Right lung (tissue), 2 donors: ENCODE measurements at regions not wholly inside any gene's neighbourhood (a gene's known extent, or its start where the extent isn't known, plus 50 kb on each side); places are given as distances from the start of the nearest gene placed in this dataset.

ENCODE experiments used
- DNase-seq, 2 donors: peaks; one replicate each; pipeline ENCODE4 v3.0.0-alpha.2; 2013

DNA sequence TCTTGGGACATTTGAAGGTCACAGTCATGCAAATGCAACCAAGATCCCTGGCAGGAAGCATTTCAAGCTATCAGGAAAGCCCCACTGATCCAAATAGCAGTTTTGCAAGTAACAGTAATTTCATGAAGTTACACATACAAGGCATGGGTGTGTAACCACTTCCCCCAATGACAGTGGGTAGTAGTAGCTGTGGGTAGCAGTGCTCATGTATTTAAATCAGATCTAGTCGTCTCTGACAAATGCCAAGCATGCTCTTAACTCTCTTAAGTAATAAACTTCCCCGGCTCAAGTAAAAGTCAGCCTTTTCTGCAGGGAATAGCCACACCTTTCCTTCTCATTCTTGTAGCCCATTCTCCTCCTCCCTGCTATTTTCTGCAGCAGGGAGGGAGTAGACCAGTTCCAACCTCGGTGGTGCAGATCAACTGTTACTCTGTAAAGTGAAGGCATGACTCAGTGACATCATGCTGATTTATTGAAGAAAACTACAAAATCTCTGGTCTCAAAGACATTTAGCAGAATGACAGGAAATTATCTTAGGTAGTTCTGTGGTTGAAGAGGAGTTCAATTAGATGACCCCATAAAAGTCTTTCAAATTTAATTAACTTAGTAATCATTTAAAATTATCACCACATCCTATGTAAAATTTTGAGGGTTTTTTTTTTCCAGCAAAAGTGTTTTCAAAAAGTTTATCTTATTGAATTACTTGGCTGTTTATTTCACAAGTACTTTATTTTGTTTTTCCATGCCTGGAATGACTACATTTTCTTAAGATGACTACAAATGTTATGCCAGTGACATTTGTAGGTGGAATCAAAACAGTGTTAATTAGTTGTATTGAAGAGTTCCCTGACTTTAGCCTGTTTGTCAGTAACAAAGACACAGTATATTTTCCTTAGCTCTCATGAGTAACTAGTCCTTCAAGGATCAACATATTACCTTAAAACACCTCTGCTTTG is 568.3 kb downstream of the INHBA start:
- DNase-seq = no peak

DNA sequence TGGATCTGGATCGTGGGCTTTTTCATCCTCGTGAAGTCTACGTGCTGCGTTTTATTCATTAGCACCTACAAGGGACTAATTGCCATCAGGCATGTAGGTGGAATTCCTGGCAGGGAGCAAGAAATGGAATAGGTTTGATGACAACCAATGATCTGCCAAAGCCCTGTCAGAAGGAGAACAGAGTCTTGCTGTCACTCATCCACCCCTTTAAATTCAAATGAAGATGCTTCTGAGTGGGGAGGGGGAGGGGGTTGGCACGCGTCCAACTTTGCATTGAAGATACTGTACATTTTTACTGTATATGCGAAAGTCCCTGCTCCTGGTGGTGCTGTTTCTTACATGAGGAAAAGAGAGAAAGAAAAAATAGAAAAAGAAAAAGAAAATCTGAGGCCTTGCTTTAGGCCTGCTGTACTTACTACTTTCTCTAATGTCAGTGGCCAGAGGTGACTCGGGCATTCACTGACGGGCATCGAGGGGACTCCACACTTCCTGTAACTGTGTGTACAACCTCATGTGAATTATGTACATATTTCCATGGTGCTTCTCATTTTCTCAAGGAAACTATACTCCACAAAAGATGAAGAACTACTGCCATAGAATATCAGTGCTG is 569.1 kb downstream of the INHBA start:
- DNase-seq = no peak

DNA sequence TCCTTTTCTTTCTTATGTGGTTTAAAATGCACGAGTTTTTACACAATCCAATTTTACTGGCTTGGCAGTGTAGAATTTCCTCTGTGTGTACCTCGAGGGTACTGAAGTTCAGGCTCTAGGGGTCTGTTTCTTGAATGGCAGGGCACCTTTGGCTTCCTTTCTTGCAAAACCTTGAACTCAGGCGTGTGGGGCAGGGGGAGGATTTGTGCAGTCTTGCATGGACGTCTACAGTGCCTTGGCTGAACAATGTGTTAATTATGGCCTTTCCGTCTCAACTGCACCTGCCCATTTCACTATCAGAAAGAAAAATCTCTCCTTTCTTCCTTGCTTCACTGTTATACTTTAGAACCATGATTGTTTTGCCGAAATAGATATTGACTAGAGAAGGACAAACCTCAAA is 570.9 kb downstream of the INHBA start:
- no peak for DNase-seq

DNA sequence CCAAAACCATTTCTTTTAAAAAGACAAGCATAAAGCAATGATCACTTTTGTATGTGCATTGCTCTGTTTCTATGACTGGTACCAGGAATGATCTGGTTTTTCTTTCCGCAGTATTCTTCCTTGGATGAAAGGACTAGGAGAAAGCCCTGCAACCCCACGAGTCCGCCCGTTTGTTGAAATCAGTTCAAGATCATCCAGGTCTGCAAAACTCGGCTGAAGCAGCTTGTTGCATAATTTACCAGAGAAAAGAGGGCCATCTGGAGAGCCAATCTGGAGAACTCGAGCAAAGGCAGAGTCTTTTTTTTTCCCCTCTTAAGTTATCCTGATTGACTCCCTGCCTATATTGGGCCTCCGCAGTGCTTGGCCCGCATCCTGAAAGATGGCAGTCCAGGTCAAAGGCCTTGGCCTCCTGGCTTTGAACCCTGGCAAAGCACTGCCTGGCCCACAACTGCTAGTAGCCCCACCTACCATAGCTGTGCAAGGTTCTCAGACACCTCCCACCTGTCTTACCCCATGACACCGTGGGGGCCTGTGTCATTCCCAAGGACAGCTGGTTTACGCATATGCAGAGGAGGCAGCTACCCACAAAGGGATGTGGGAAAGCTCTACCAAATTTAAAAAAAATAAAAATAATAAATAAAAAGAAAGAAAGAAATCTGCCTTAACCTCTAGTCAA is 572.2 kb downstream of the INHBA start:
- DNase-seq = no peak

DNA sequence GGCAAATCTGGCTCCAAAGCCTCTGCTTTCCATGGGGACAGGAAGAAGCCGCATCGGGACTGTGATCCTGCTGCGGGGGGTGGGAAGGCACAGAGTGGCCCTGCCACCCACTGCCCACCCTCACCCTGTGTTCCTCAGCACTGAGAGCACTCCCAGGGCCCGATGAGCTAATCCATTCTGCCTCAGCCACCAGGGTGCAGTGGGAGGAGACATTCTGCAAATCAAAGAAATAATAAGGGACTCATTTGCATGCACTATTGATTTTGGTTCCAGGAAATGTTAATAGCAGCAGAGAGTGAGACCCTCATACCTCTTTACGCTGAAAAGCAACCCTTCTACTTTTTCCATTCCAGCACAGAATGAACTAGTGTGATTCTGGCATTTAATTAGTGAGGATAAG is 572.8 kb downstream of the INHBA start:
- DNase-seq = no peak

DNA sequence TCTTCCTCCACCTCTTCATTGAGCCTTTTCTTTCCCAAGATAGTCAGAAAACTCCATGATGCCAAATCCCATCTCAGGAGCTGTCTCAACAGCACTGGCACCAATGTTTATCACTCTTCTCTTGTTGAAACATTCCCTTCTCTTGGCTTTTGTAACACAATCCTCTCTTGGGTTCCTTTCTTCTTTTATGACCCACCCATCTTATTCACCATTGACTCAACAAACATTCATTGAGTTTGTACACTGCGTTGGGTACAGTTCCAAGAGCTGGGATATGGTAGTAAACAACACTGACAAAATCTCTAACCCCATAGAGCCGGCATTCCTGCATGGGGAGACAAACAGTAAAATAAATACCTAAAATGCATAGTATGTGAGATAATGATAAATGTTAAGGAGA is 577.5 kb downstream of the INHBA start:
- DNase-seq = no peak

DNA sequence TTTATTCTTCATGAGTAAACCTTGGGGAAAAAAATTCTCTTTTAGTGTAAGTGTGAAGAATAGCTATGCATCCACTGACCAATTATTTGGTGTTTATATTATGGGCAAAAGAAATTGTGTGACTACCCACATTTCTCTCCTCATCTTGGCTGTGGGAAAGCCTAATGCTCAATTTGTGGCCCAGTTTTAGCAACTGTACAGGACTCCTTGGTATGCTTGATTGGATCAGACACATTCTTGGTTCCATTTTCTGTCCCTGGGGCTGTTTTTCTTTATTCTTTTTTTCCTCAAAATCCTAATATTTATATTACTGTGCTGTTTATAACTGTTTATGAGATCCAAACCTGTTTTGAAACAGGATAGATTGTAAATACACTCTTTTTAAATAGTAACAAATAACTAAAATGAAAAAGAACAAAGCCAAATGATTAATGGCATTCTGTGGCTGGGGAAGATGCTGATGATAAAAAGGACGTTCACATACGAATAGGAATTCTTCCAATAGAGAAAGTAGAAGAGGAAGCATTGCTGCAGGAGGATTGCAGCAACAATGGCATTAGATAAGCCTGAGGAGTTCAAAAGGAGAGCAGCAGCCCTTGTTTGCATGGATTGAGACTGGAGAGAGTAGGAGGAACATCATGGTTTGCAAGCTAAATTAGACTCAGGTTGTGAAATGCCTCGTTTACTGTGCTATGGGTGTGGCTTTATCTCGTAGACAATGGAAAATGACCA is 580.5 kb downstream of the INHBA start:
- DNase-seq = no peak

DNA sequence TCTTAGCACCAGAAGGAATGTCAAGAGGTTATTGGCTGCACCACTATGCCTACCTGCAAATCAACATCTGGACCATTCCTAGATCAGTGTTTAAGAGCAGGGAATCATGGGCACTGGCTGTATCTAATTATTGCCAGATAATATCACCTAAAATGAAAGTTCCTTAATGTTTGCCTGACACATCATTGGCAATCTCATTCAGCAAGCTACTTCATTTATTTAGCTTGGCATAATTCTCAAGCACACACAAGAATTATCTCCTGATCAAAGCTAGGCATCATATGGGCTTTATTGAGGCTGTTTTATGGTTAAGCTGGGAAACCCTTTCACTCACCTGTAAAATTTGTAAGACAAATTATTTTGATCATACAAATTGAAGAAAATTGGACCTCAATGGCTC is 581.7 kb downstream of the INHBA start:
- no peak for DNase-seq

DNA sequence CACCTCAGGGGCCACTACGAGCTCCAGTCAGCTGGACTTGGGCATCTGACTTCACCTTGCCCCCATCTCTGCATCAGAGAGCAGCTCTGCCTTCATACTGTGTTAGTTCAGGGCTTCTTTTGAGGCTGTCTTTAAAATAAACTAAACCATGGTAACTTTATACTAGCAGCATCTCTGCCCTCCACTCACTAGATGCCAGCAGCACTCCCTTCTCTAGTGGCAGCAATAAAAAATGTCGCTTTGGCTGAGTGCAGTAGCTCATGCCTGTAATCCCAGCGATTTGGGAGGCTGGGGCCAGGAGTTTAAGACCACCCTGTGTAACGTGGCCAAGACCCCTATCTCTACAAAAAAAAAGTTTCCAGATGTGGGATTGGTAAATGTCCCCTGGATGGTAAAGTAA is 584.4 kb downstream of the INHBA start:
- DNase-seq = no peak

DNA sequence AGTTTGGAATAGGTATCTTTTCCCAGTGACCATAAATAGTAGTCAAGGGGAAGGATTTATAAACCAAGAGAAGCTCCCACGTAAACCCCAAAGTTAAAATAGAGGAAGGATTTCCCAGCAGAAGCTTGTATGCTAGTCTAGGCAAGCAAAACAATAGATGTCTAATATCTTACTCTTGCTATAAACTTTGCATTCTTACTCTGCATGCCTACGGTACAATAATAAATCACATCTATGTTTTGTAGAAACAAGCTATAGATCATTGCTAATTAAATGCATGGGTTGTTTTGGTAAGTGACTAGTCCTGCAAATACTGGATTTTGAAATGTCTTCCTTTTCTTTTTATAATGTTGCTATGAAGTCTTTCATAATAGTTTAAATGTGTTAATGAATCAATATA is 585.5 kb downstream of the INHBA start:
- no peak for DNase-seq

DNA sequence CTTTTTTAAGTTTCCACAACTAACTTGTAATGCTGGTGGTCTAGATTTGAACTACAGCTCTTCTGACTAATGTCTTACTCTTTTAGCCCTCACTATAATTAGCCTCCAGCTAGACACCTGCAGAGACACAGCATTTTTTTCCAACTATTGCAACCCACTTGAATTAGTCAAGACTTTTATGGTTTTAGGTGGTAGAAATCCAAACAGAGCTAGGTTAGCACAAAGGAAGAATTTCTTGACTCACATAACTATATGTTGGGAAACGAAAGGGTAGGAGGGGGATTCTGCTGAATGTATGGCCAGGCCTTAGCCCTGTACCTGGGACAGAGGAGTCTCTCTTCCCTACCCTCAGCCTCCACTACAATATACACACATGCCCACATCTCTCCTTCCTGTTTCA is 586.1 kb downstream of the INHBA start:
- no peak for DNase-seq

DNA sequence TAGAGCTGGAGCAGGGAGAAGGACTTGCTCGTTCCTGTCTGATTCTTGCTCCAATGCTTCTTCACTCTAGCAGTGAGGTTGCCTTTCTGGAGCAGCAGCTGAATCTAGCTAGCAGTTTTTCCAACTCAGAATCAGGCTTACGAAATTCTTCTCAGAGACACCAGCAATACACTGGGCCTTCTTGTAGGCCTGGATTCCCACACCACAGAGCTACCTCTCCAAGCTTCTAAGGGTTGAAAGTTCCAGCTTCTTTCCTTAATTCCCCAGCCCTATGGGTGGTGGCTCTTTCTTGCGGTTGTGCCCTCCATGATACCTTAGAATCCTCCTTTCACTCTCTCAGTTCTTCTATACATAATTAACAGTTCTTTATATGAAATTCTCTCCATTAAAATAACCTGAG is 586.6 kb downstream of the INHBA start:
- no peak for DNase-seq

DNA sequence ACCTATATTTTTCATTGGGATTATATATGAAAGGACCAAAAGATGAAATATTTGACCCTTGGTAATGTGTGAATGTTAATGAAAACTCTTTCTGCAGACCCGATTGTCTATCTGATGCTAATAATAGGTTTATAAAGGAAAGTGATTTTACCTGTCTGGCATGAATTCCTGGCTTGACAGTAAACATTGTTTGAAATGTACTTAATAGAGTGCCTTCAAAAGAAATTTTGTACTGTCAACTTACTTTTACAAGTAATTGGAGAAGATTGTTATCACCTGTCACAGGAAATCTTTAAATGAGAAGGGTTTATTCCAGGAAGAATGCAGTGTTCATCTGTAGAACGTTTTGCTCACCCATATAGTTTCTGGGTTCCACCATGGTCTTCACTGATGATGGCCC is 588.2 kb downstream of the INHBA start:
- no peak for DNase-seq

DNA sequence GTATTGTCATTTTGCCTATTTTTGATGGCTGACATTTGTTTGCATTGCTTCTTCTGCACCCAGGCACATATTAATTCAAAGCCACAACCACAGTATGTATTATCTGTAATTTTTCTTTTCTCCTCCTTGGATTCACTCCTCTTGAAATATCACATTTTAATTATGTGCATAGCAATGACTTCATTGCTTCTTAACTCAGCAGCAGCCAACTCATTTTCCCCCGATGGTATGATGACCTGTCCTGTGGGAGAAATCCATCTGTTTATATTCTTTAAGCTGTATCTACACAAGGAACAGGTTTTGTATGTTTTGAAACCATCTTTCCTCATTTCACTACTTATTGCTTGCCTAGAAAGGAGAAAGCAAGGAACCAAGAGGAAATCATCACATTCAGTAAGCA is 588.8 kb downstream of the INHBA start:
- DNase-seq = peak; percentile 19 to 20

DNA sequence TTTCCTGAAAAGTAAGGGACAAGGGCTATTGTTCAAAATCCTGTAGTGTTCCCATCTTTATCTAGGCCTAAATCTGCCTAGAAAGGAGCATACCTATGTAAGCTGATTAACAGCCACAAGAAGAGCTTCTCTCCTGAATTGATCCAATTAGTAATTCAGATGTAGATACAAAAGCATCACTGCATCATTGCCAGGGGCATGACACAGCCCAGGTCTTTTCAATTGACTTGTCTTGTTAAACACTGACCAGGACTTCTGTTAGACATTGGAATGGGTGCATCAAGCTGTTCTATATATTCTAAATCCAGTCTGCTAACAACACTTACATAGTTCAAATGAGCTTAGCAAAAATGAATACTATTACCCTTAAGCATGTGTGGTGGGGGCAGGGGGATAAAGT is 589.2 kb downstream of the INHBA start:
- no peak for DNase-seq

DNA sequence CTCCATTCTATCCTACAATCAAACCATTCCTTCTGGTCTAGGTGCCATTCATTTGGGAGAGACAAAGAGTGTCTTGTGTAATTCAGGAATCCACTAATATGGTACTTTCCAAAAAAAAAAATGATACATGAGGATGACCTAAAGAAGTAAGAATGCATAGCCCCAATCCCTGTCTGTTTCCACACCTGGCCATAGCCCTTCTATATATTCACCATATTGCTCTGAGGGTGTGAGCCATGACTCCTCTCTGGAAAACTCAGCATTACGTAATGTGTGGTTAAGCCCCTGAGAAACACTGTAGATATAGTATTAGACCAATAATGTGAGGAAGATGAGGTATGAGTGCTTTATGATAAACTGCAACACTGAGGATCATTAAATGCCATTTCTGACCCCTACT is 592.7 kb downstream of the INHBA start:
- DNase-seq = no peak

DNA sequence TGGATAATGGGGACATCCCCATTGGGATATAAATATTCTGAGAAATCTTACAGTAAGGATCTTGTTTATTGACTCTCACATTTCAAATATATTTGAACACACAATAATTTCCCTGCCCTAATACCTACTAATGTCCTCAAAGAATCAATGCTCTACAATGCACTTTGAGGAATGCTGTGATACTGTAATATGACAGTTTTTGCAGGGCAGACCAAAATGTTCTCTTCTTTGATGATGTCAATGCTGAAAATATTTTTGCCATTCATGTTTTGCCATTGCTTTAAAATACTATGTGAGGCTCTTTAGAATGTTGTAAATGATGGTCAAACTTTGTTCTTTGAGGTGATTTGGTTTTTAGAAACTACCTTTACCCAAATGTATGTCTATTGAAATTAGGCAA is 594.1 kb downstream of the INHBA start:
- no peak for DNase-seq

DNA sequence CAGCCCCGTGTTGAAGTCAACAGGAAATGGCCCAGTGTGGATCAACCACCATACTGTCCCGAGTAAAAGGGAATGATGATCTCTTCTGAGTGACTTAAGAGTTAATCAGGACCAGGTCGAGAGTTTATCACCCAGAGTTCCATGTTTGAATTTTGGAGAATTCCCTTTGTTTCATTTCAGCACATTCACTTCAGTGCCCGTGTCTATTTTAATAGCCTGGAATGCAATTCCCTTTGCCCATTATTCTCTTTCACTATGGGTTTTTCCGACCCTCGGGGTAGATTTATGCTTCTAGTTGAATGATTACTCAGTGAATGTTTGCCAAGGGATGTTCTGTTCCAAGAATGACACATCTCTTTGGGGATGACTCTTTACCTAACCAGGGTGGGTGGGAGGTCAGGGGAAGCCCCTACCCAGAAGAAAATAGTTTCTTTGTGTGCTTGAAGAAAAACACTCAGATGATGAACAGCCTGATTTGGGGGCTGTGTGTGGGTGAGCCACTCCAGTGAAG is 594.9 kb downstream of the INHBA start:
- DNase-seq = no peak

DNA sequence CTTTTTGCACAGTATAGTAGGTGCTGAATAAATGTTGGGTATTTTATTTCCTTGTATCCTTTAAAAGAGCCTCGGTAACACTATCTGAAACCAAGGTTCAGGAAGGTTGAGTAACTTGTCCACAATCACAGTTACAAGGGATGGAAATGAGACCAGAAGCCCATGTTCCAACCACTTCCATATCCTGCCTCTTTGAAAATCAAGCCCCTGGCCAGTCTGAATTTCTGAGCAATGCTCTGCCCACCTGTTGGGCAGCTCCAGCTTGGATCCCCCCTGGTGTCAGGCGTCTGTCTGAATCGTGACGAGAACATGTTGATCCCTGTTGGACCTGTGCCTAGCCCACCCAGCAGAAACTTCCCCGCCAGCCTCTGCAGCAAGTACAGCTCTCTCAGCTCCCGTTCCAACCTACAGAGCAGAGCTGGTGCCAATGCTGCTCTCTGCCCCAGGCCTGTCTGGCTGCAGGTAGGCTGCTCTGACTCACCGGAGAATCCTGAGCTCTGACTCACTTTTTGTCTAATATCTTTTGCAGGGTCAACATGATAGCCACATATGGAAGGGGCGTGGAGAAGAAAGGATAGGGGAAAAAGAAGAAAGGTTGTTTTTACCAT is 595.5 kb downstream of the INHBA start:
- DNase-seq = no peak

DNA sequence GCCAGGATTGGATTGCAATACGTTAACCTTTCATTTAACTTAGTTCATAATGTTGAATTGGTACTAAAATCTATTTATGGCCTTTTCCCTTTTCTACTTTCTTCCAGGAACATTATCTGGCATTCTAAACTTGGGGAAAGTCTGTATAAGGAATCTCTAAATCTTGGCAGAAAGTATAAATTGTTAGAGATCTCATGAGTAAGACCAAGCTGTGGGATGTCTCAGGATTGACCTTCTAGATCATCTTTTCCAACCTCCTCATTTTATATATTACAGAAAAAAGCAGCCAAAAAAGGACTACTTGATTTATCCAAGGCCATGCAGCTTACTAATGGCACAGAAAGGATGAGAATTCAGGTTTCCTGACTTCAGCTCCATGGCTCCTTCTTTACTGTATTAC is 598.3 kb downstream of the INHBA start:
- DNase-seq = no peak

DNA sequence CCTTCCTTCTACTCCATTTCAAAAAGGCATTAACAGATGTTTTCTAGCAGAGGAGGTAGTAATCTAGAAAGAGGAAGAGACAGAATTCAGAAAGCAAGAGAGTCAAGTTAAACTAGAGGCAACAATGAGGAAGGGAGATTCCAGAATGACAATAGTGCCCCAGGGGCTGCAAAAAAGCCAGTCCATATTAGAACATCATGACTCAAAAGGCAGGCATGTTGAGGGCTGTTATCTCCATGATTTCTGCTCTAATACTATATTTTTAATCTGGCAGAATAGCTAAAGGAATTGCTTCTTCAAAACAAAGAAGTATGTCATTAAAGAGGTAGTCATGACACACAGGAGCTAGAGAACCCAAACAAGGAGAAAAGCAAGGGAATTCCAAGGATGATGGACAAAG is 599.6 kb downstream of the INHBA start:
- DNase-seq = no peak

DNA sequence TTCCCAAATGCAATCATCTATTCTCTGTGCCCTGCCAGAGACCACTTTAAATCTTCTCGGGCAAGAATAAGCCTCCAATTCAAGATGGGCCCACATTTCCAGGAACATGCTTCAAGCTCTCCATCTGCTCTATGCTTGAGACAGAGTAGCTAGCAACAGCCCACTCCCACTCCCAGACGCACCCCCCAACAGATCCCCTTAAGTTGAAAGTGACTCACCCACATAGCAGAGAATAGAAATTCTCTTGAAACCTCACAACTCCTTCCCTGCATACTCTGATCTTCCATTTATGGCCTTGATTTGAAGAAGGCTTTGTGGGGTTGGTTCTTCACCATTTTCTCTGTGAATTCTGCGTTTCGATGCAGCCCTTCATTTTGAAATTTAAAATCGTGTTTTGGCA is 604.0 kb downstream of the INHBA start:
- DNase-seq = no peak
